K562 (cell line): ENCODE measurements at regions not wholly inside any gene's neighbourhood (a gene's known extent, or its start where the extent isn't known, plus 50 kb on each side); places are given as distances from the start of the nearest gene placed in this dataset.

Experiments used
- CHCHD3 ChIP-seq: fragments of 250-450 bp; sonication (Bioruptor Pico); IDR thresholded peaks from 2 replicates; pipeline ENCODE4 v2.1.2; 2022; ENCODE audit warnings: mild to moderate bottlenecking
- GABPA ChIP-seq: fragments of 200-800 bp; sonication (Bioruptor generic); conservative IDR thresholded peaks from 2 replicates; pipeline ENCODE4 v1.6.1; 2016; ENCODE audit warnings: low read depth, missing genetic modification characterization, missing compliant biosample characterization
- GATA2 ChIP-seq: sonication (generic); formaldehyde crosslinking; IDR thresholded peaks from 2 replicates; pipeline ENCODE4 v1.4.0; 2020; ENCODE audit warnings: mild to moderate bottlenecking, missing genetic modification reagents
- MAZ ChIP-seq, 2 experiments: fragments of 450-650 bp in 1 of 2; sonication (generic) in 1 of 2; formaldehyde crosslinking; IDR thresholded peaks in 1 of 2; conservative IDR thresholded peaks in 1 of 2; 2 replicates each; pipeline versions ENCODE4 v1.4.0 to v1.5.0; 2020; ENCODE audit warnings: mild to moderate bottlenecking in 1 of 2, missing genetic modification reagents in 1 of 2
- PHB2 ChIP-seq: fragments of 450-650 bp; IDR thresholded peaks from 2 replicates; pipeline ENCODE4 v1.6.1; 2017; ENCODE audit warnings: low read depth
- SETDB1 ChIP-seq: IDR thresholded peaks from one replicate; pipeline ENCODE4 v1.6.1; 2012; ENCODE audit warnings: low read length, control low read depth, inconsistent platforms
- TAF1 ChIP-seq: IDR thresholded peaks from 2 replicates; pipeline ENCODE4 v1.6.1; 2011; ENCODE audit warnings: mild to moderate bottlenecking, low read length, moderate library complexity; ENCODE audit not compliant: insufficient read depth, control insufficient read depth, severe bottlenecking; ENCODE audit errors: extremely low read depth
- XRCC3 ChIP-seq: fragments of 450-650 bp; IDR thresholded peaks from 2 replicates; pipeline ENCODE4 v1.6.1; 2017; ENCODE audit warnings: mild to moderate bottlenecking, moderate library complexity
- ZNF124 ChIP-seq: sonication (generic); formaldehyde crosslinking; IDR thresholded peaks from 2 replicates; pipeline ENCODE4 v1.8.1; 2022; ENCODE audit warnings: missing genetic modification reagents
- ZNF507 ChIP-seq: conservative IDR thresholded peaks from 2 replicates; pipeline ENCODE4 v1.6.1; 2017; ENCODE audit warnings: missing genetic modification characterization, missing compliant biosample characterization
- ZNF785 ChIP-seq: fragments of 250-450 bp; sonication (Bioruptor Pico); IDR thresholded peaks from 2 replicates; pipeline ENCODE4 v1.4.0; 2020; ENCODE audit warnings: mild to moderate bottlenecking
- TF ChIP-seq, protein P1 (sequence below), 3 experiments: IDR thresholded peaks in 2 of 3; conservative IDR thresholded peaks in 1 of 3; 2 replicates each; pipeline ENCODE4 v1.5.1; 2011 to 2012; ENCODE audit warnings: low read length in 3 of 3, mild to moderate bottlenecking in 3 of 3, control low read depth in 2 of 3, improper control_type of control experiment in 1 of 3, inconsistent platforms in 1 of 3, low read depth in 1 of 3, mixed read lengths in 1 of 3, moderate library complexity in 1 of 3; ENCODE audit not compliant: insufficient read depth in 2 of 3
- TF ChIP-seq, protein P2 (sequence below): fragments of 250-450 bp; sonication (Bioruptor Pico); IDR thresholded peaks from 2 replicates; pipeline ENCODE4 v1.4.0; 2020; ENCODE audit warnings: mild to moderate bottlenecking, moderate library complexity
- TF ChIP-seq, protein P3 (sequence below): fragments of 450-650 bp; IDR thresholded peaks from 2 replicates; pipeline ENCODE4 v1.6.1; 2016; ENCODE audit warnings: low read depth, mild to moderate bottlenecking, moderate library complexity

DNA sequence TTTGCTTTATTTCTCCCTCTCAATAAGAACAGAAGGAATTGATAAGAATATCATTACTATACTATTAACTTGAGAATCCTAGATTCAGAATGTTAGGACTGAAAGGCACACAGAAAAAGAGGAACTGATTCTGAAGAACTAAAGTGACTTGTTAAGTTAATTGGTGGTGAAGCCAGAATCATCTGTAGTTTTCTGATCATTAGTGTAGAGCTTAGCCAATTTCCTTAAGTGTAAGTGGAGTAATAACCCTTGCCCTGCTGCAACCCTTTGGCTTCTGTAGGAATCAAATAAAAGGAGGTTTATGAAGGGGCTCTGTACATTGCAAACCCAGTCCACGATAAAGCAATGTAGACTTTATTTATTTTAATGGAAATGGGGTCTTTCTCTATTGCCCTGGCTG, 1186.0 kb downstream of the SORCS3 start:
- TF ChIP-seq ZNF785 (CRISPR knock-in tag) = no peak
- TF ChIP-seq, protein P1, sequence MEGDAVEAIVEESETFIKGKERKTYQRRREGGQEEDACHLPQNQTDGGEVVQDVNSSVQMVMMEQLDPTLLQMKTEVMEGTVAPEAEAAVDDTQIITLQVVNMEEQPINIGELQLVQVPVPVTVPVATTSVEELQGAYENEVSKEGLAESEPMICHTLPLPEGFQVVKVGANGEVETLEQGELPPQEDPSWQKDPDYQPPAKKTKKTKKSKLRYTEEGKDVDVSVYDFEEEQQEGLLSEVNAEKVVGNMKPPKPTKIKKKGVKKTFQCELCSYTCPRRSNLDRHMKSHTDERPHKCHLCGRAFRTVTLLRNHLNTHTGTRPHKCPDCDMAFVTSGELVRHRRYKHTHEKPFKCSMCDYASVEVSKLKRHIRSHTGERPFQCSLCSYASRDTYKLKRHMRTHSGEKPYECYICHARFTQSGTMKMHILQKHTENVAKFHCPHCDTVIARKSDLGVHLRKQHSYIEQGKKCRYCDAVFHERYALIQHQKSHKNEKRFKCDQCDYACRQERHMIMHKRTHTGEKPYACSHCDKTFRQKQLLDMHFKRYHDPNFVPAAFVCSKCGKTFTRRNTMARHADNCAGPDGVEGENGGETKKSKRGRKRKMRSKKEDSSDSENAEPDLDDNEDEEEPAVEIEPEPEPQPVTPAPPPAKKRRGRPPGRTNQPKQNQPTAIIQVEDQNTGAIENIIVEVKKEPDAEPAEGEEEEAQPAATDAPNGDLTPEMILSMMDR (IDR thresholded peaks at IDR 0.05 in 2 of 3, conservative IDR thresholded peaks at IDR 0.05 in 1 of 3; ENCODE audit: insufficient read depth in 2 of 3, low read depth in 1 of 3, low read length in 3 of 3) = no peak
- no peak for TF ChIP-seq SETDB1
- TF ChIP-seq GABPA = no peak
- no peak for TF ChIP-seq TAF1
- TF ChIP-seq GATA2 (CRISPR knock-in tag) = no peak
- TF ChIP-seq ZNF507 (tag) = no peak
- TF ChIP-seq XRCC3 = no peak
- TF ChIP-seq MAZ (CRISPR knock-in tag; conservative IDR thresholded peaks at IDR 0.05 in 1 of 2, IDR thresholded peaks at IDR 0.05 in 1 of 2) = no peak
- TF ChIP-seq CHCHD3 (CRISPR knock-in tag) = no peak
- TF ChIP-seq, protein P2, sequence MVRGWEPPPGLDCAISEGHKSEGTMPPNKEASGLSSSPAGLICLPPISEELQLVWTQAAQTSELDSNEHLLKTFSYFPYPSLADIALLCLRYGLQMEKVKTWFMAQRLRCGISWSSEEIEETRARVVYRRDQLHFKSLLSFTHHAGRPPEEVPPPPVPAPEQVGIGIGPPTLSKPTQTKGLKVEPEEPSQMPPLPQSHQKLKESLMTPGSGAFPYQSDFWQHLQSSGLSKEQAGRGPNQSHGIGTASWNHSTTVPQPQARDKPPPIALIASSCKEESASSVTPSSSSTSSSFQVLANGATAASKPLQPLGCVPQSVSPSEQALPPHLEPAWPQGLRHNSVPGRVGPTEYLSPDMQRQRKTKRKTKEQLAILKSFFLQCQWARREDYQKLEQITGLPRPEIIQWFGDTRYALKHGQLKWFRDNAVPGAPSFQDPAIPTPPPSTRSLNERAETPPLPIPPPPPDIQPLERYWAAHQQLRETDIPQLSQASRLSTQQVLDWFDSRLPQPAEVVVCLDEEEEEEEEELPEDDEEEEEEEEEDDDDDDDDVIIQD = no peak
- no peak for TF ChIP-seq ZNF124 (CRISPR knock-in tag)
- no peak for TF ChIP-seq PHB2
- TF ChIP-seq, protein P3, sequence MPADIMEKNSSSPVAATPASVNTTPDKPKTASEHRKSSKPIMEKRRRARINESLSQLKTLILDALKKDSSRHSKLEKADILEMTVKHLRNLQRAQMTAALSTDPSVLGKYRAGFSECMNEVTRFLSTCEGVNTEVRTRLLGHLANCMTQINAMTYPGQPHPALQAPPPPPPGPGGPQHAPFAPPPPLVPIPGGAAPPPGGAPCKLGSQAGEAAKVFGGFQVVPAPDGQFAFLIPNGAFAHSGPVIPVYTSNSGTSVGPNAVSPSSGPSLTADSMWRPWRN = no peak
